Activated CD8-positive, alpha-beta memory T cell treated with anti-CD3 and anti-CD28 coated beads, Interleukin-2, amount 50 U/mL, for 1 hour (primary cell): ENCODE measurements at regions not wholly inside any gene's neighbourhood (a gene's known extent, or its start where the extent isn't known, plus 50 kb on each side); places are given as distances from the start of the nearest gene placed in this dataset.

Source experiments
- DNase-seq: peaks from one replicate; pipeline ENCODE4 v3.0.0-alpha.2; 2020; ENCODE audit errors: extremely low read depth

DNA sequence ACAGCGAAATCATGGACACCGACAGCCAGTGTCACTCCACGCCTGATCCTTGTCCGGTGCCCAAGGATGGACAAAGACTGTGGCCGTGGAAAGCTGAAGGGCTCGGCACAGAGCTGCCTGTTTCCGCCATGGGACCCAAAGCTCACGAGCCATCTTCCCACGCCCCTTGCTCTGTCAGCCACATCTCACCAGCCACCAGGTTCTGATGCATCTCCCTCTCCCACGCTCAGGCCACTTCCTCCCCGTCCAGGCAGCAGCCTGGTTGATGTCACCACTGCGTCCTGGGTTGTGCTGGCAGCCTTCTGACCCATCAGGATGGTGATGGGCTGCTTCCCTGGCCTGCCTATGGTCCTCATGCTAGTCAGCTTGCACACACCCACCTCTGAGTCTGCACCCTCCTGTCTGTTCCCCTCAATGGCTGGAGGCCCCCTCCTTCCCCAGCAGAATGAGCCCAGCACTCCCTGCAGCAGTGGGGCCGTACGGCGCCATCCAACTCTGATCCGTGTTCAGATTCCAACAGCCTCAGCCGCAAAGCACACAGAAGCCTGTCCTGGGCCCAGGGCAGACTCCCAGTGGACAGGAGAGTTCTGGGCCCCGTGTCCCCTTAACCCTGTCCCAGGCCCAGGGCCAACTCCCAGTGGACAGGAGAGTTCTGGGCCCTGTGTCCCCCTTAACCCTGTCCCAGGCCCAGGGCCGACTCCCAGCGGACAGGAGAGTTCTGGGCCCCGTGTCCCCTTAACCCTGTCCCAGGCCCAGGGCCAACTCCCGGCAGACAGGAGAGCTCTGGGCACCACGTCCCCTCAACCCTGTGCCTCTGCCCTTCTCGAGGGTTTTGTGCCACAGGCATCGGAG is 259.5 kb downstream of the BRD1 start:
- DNase-seq = no peak

DNA sequence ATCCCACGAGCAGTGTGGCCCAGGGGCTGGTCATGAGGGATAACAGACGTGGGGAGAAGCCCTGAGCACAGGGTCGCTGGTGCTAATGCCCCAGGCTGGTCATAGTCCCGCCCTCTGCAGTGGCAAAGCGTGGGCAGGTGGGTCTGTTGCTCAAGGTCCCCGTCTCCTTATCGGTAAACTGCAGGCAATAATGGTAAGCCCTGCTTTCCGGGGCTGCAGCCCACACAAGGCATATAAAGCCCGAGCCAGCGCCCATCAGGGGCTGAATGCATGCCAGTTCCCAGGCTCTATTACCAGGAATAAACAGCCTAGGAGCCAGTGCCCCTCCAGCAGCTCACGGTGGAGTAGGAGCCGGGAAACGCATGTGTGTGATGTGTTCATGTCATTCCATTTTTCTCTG is 261.0 kb downstream of the BRD1 start:
- no peak for DNase-seq

DNA sequence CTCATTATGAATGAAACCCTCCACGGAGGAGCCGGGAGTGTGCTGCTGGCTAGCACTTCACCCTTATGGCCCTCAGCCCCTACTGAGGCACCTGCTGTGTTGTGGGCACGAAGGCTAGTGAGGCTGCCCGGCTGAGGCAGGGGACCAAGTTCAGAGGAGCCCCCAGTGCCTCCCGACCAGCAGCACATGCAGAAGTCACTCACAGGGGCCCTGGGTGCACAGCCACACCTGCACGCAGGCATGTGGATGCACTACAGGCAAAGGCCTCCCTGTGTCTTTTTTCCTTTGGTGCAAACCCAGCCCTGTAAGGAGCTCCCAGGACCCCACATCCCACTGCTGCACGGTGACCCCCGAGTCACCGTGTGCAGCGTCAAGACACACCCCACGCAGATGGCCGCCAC is 261.5 kb downstream of the BRD1 start:
- no peak for DNase-seq

DNA sequence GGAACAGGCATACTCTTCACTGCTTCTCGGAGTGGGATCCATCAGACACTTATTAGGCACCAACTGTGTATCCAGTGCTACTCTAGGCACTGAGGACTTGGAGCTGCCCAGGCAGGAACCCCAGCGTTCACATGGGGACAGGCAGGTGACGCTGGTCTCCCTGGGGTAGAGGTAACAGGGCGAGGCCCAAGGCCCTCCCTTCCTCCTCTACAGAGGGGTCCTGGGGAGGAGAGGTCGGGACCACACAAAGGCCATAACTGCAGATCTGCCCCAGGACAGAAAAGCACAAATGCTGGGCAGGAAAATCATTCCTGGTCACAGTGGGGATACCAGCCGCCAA is 262.2 kb downstream of the BRD1 start:
- DNase-seq = no peak

DNA sequence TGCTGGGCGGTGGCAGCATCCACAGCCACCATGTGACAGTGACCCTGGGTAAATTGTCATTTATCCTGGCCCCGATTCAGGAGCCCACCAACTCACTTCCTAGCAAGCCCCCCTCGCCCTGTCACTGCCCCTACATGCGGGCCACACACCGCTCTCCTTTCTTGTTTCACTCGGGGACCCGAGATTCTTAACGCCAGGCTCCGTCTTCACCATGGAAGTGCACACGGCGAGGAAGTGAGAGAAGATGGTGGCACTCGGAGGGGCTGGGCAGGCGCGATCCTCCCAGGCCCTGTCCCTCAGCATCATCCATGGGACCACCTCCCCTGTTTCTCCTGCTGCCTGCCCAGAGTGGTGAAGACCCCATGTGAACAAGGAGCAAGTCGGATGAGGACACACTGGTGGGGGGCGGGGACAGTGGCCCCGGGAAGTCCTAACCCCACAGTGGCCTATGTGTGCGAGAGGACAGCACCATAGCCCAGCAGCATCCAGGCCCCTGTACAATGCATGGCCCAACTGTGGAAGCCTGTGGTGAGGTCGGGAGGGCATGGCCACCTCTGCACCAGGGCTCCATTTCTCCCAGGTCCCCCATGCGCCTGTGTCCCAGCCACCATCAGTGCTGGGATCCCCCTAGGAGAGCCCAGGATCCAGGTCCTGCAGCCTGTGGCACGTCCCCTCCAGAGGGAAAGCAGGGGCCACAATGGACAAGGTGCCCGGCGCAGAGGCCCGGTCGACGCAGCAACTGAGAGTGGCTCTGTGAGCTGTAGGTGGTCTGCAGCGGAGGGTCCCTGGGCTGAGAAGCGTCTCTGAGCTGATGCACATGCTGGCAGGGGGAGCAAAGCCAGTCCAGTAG is 262.8 kb downstream of the BRD1 start:
- DNase-seq = no peak

DNA sequence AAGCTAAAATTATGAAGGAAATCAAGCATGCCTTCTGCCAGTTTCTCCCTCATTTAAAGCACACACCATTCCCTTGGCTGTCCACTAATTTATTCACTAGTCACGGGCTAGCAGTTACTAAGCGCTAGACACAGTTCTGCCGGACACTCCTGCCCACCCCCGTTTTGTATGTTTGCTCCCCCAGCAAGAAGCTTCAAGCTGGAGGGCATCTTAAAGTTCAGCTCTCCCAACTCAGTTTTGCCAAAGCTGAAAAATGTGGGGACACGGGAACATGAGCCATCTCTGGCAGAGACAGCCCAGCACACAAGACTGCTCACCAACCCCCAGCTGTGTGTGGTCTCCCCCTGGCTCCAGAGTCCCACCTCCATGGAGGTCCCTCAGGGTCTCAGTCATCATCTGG is 263.6 kb downstream of the BRD1 start:
- DNase-seq = no peak

DNA sequence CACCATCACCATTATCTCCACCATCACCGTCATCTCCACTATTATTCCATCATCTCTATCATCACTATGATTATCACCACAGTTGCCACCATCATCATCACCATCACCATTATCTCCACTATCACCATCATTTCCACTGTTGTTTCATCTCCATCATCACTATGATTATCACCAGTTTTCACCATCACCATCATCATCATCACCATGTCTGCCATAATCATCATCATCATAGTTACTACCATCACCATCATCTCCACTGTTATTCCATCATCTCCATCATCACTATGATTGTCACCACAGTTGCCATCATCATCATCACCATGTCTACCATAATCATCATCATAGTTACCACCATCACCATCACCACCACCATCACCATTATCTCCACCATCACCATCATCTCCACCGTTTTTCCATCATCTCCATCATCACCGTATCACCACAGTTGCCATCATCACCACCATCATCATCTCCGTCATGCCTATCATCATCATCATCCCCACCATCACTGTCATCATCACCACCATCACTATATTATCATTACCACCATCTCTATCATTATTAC is 264.9 kb downstream of the BRD1 start:
- DNase-seq = no peak

DNA sequence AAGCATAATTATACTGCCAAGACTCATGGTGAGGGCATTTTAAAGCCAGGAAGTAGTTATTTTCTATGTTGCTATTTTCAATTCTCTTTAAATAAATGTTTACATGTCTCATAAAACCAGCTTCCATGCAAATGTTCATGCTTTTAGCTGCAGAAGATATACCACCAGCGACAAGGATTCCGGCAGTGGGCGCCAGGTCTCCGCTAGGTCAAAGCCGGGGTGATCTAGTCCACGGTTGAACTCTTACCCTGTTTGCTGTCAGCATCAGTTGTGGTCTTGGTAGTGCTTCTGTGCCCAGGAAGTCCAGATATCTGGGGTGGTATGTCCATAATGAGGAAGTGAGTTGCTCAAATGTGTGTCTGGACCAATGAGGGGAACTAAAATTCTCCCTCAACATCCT is 265.7 kb downstream of the BRD1 start:
- DNase-seq = no peak

DNA sequence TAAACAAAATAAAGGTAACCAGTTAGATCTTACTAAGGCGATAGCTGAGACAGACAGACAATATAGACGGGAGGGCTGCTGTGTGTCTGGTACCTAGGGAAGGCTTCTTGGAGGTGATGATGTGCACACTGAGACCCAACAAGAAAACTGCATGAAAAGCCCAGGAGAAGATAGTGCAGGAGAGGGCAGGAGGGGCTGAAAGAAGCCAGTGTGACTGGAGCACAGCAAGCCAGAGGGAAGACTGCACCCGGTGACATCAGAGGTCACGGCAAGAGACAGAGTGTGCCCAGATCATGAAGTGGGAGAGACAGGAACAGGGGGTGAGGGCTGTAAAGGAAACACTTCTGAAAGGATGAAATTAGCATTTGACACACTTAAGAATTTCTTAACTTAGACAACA is 266.3 kb downstream of the BRD1 start:
- no peak for DNase-seq

DNA sequence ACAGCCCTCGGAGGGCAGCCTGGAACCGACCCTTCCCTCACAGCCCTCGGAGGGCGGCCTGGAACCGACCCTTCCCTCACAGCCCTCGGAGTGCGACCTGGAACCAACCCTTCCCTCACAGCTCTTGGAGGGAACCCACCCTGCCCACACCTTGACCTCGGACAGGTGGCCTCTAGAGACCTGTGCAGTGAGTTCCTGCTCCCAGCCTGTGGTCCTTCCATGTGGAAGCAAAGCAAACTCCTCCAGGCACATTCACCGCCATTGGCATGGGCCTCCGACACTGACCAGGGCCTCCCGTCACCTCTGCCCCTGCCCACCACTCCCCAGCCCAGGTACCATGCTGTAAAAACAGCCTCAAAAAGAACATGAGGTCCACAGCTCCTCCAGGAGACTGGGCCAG is 272.1 kb downstream of the BRD1 start:
- DNase-seq = no peak

DNA sequence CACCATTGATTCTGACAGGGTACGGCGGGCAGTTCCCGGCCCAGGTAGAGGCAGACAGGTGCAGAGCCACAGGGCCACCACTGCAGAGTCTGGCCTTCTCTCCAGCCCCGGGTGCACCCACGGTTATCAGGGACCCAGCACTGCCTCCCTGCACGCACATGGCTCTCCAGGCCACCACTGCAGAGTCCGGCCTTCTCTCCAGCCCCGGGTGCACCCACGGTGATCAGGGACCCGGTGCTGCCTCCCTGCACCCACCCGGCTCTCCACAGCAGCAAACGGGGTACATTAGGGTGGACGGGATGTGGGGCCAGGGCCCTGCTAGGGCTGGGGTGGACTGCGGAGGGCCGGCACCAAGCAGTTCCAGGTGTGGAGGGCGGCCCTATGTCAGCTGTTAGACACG is 272.9 kb downstream of the BRD1 start:
- no peak for DNase-seq

DNA sequence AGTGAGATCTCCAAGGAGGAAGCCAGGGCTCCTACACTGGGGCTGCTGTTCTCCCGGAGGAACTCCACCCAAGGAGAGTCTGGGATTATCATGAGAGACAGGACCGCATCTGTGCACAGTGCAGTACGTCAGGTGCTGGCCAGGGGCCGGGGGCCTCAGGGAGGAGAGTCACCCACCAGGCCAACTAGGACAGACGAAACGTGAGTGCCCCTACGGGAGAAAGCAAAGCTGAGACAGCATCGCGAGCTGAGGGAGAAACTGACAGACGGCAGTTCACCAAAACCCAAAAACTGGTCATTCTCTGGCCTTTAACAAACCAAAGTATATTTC is 273.4 kb downstream of the BRD1 start:
- DNase-seq = no peak

DNA sequence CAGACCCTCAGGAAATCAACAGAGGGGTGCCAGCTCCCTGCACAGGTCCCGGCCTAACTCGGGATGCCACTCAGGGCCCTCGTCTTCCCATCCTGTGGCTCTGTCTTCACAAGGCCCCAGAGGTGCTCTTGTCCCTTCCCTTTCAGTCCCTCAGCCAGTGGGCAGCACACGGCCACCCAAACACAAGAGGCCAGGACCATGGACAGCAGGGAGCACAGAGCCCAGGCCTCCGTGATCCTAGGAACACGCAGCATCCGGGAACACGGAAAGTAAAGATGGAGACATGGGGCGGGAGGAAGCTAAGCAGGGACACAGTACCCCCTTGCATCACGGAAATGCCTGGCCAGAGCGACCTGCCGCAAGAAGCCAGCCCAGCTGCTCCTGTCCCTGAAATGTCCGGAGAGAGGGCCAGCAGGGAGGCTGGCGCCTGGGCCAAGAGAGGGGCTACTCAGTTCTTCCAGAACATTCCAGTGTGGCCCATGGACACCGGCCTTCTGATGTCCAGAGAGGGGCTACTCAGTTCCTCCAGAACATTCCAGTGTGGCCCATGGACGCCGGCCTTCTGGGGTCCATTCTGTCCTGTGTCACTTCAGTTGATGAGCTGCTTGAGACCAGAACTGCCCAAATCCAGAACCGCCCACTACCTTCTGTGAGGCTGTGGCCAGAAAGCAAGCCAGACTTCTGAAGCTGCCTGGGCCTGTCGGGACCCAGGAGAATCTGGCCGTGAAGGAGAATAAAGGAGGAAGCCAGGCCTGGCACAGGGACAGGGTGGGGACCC is 274.0 kb downstream of the BRD1 start:
- DNase-seq = no peak

DNA sequence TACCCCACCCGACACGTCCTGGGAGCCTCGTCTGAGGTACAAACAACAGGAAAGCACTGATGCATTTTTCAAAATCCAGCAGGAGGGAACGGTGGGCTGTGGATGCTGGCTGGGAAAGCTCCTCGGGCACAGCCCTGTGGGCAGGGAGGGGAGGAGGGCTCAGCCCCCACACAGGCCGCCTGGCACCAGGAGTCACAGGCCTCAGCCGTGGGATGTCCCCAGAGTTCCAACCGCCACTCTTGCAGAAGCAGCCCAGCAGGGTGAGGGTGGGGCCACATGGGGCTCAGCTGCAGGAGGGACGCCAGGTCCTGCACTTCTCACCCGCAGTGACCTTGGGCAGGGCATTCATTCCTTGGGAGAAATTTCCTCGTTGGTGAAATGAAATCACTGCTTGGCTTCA is 274.6 kb downstream of the BRD1 start:
- no peak for DNase-seq

DNA sequence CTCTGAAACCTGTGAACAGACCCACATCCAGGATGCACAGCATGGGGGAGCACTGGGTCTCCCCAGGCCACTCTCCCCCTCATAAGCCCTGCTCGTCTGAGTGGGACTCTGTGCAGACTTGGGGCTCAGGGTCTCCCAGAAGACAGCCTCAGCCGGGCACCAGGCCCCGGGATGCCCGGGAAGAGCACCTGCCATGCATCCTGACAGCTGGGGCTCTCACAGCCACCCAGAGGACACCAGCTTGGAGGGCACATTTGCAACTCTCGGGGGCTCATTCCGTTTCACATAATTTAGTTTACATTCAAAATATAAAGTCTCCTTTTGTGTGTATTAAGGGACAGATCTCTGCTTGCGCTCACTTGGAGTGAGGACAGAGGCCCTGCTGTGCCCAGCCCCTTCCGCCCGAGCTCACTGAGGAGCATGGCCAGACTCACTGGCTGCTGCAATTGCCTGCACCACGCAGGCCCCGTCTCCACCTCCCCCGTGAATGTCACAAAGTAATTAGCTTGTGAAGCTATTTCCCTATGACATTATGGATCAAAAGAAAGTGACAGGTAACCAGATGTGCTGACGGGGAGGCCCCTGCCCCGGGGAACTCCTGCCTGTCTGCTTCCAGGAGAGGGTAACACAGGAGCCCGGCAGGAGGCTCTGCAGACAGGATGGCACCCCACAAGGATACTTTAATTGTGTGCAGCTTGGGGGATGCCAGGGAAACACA is 275.6 kb downstream of the BRD1 start:
- DNase-seq = no peak

DNA sequence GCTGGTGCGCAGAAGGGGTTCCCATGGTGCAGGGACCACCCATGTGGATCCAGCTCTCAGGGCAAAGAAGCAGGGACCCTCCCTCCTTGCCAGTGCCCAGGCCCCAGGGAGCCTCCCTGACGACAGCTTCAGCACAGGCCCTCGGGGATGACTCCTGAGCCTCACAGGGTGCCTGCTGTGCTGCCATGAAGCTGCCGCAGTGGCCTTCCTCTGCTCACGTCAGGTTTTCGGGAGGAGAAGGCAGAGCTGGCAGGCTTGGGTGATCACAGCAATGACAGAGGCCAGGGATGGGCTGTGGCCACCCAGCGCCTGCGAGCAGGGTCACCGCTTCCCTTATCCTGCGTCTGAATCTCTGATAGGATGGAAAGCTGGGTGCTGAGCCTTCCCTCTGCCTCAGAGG is 276.2 kb downstream of the BRD1 start:
- DNase-seq = no peak

DNA sequence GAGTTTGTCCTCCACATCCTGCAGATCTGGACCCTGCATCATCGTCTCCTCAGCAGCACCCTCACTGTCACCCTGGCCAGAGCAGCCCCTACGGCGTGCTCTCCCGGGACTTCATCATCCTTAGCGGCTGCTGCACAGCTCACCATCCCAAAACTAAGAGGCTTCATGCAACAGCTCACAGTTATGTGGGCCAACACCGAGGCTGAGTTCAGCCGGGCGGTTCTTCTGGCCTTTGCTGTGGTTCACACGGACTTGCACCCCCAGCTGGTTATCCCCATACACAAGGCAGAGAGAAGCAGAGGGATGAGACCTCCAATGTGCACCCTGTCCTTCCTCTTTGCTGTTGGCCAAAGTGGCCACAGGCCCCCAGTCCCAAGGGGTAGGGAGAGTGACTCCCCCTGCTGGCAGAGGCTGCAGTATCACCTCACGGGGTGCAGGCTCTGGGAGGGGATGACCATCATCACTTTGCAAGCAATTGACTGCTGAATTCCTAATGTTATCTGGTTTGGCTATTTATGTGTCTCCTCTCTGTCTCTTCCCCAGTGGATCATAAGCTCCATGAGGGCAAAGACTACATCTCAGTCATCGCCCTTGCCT is 276.8 kb downstream of the BRD1 start:
- no peak for DNase-seq

DNA sequence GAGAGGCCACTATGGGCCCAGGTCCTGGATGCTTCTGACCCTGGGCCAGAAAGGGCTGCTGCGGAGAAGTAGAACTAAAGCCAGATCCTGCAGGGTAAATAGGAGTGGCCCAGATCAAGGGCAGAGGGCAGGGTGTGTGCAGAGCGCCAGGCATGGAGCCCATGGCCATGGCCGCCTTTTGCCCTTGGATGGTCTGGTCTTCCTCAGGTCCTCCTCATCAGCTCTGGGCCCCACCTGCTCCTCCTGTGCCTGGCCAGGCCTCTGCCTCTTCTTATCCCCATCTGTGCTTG is 277.6 kb downstream of the BRD1 start:
- DNase-seq = no peak

DNA sequence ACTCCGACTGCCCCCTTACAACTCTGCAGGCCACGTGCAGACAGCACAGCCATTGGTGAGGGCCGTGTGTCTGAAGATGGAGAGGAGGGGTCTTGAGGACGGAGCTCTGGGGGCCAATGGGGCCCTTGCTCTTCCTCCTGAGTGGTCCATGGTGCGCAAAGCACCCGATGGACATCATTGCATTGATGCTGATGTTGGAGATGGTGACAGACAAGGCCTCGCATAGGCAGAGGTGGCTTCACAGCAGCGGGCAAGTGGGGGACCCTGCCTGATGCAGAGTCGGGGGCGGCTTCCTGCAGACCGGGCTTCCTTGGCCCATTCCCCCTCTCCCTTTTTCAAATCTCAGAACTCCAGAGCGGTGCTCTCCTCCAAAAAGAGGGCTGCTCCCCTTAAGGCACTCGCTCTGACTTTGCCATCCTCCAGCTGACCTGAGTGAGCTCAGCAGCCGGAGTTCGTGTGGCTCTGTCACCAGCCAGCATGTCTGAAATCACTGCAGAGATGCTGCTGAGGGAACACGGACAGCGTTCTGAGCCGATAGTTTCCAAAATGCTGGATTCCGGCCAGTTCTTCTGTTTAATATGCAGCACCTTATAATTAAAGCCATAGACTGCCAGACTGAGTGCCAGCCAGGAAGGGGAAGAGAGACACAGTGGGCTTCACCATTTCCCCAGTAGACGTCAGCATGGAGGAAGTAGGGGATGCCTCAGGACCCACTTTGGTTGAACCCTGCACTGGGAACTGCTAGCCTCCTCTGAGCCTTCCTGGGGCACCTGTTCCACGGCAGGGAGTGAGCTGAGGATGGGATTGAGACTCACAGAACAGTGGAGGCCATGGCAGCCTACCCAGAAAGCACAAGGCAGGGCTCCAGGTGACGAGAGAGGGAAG is 278.2 kb downstream of the BRD1 start:
- no peak for DNase-seq

DNA sequence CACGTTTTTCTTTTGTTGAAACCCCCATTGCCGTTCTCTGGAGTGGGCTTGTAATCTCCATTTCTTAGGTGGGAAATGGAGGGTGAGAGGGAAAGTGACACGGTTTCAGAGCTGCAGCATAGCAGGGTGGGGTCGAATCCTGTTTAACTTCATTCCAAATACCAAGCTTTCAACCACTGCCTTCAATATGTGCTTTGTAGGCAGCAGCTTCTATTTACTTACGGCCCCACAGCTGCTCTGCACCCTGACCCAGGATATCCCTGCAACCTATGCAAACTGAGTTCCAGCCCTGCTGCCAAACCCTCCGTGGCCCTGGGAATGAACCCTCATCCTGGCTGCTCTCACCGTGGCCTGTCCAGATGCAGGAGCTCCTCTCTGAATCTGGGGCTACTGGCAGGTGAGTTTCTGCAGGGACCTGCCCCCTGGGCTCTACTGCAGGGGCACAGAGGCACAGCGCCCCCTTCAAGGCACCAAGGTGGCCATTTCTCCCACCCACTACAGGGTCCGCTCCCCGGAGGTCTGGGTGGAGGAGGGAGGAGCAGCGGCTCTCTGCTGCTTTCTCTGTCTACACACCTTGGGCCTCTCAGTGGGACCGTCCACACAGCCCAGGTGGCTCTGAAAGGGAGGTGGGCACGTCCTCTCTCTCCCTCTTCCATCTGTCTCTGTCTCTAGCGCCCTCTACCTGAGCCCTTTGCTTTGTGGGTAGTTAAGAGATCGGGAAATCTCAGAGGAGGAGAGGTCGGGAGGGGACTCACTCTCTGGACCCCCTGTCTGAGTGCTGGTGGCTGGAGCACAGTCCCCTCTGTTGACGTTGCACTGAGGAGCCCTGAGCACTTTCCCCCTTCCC is 279.1 kb downstream of the BRD1 start:
- DNase-seq = no peak
